ENCODE measurements at regions not wholly inside any gene's neighbourhood (a gene's known extent, or its start where the extent isn't known, plus 50 kb on each side); places are given as distances from the start of the nearest gene placed in this dataset.

- no peak for TF ChIP-seq ZNF407 (CRISPR knock-in tag; IDR thresholded peaks at IDR 0.05; ENCODE audit: not compliant biosample characterization)
- TF ChIP-seq MIER3 (CRISPR knock-in tag; IDR thresholded peaks at IDR 0.05; ENCODE audit: borderline replicate concordance), result no peak
- no peak for TF ChIP-seq ZNF138 (CRISPR knock-in tag; IDR thresholded peaks at IDR 0.05; ENCODE audit: low read depth)
- TF ChIP-seq ZNF432 (CRISPR knock-in tag; IDR thresholded peaks at IDR 0.05; ENCODE audit: borderline replicate concordance), result no peak
- TF ChIP-seq ZNF704 (CRISPR knock-in tag; IDR thresholded peaks at IDR 0.05; ENCODE audit: borderline replicate concordance), result no peak
- no peak for TF ChIP-seq KMT2A (CRISPR knock-in tag; IDR thresholded peaks at IDR 0.05)
- no peak for TF ChIP-seq ZNF256 (CRISPR knock-in tag; conservative IDR thresholded peaks at IDR 0.05)
- TF ChIP-seq HNF4A (CRISPR knock-in tag; IDR thresholded peaks at IDR 0.05), result no peak
- no peak for TF ChIP-seq ZNF660 (CRISPR knock-in tag; IDR thresholded peaks at IDR 0.05; ENCODE audit: borderline replicate concordance, low read depth)
- no peak for TF ChIP-seq MIER2 (CRISPR knock-in tag; IDR thresholded peaks at IDR 0.05)
- TF ChIP-seq, protein P1, sequence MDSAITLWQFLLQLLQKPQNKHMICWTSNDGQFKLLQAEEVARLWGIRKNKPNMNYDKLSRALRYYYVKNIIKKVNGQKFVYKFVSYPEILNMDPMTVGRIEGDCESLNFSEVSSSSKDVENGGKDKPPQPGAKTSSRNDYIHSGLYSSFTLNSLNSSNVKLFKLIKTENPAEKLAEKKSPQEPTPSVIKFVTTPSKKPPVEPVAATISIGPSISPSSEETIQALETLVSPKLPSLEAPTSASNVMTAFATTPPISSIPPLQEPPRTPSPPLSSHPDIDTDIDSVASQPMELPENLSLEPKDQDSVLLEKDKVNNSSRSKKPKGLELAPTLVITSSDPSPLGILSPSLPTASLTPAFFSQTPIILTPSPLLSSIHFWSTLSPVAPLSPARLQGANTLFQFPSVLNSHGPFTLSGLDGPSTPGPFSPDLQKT (CRISPR knock-in tag; IDR thresholded peaks at IDR 0.05; ENCODE audit: borderline replicate concordance), result no peak
- no peak for TF ChIP-seq DPF2 (CRISPR knock-in tag; IDR thresholded peaks at IDR 0.05; ENCODE audit: borderline replicate concordance, low read depth)
- no peak for TF ChIP-seq IRF1 (CRISPR knock-in tag; IDR thresholded peaks at IDR 0.05; ENCODE audit: low read depth)
These were observed 270.3 kb upstream of the CHD6 start (continued) for GRCh38 chr20:41888434-41888833.
